Stomach (tissue), 4 donors: ENCODE measurements at regions not wholly inside any gene's neighbourhood (a gene's known extent, or its start where the extent isn't known, plus 50 kb on each side); places are given as distances from the start of the nearest gene placed in this dataset.

ENCODE experiments used
- CTCF ChIP-seq, 7 experiments: fragments of 450-650 bp in 4 of 7; fragments of 200-600 bp in 3 of 7; sonication (generic) in 3 of 7; IDR thresholded peaks; one replicate each; pipeline ENCODE4 v1.5.1; 2016 to 2019; ENCODE audit warnings: antibody characterized with exemption in 7 of 7, control low read depth in 2 of 7, mild to moderate bottlenecking in 1 of 7
- EP300 ChIP-seq: sonication (generic); formaldehyde crosslinking; IDR thresholded peaks from one replicate; pipeline ENCODE4 v1.6.1; 2017; ENCODE audit warnings: antibody characterized with exemption
- POLR2AphosphoS5 ChIP-seq, 3 donors: sonication (generic); formaldehyde crosslinking; IDR thresholded peaks; one replicate each; pipeline ENCODE4 v1.6.1; 2016; ENCODE audit warnings: antibody characterized with exemption in 3 of 3

GRCh38 chr4:125518281-125518680 is 203.5 kb downstream of the FAT4 start:
- TF ChIP-seq CTCF (IDR thresholded peaks at IDR 0.05) (no peak), EP300 (no peak), POLR2AphosphoS5 (IDR thresholded peaks at IDR 0.05) (no peak)
